ENCODE measurements at regions not wholly inside any gene's neighbourhood (a gene's known extent, or its start where the extent isn't known, plus 50 kb on each side); places are given as distances from the start of the nearest gene placed in this dataset.

DNA sequence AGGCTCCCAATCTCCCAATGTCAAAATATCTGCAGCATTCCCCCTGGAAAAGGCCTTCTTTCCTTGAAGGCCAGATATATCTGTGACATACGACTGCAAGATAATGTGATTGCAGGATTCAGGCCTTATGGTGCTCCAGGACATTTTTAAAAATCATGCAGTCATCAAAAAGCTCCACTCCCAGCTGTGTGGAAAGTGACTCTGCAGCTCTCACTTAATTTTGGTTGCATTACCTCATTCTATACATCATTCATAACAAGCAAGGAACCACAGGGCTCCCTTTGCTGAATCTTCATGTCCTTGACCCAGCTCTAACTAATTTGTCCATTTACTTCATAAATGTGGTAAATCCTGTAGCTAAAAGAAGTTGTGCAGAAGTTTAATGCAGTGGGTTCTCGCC, 386.2 kb upstream of the SLC30A5 start:
- TF ChIP-seq, protein P1, sequence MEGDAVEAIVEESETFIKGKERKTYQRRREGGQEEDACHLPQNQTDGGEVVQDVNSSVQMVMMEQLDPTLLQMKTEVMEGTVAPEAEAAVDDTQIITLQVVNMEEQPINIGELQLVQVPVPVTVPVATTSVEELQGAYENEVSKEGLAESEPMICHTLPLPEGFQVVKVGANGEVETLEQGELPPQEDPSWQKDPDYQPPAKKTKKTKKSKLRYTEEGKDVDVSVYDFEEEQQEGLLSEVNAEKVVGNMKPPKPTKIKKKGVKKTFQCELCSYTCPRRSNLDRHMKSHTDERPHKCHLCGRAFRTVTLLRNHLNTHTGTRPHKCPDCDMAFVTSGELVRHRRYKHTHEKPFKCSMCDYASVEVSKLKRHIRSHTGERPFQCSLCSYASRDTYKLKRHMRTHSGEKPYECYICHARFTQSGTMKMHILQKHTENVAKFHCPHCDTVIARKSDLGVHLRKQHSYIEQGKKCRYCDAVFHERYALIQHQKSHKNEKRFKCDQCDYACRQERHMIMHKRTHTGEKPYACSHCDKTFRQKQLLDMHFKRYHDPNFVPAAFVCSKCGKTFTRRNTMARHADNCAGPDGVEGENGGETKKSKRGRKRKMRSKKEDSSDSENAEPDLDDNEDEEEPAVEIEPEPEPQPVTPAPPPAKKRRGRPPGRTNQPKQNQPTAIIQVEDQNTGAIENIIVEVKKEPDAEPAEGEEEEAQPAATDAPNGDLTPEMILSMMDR (conservative IDR thresholded peaks at IDR 0.05; ENCODE audit: low read depth, low read length): no peak
- no peak for TF ChIP-seq EZH2 (IDR thresholded peaks at IDR 0.05; ENCODE audit: borderline replicate concordance, low read depth, low read length, poor library complexity, severe bottlenecking)

All from A673 (cell line).